ENCODE measurements at regions not wholly inside any gene's neighbourhood (a gene's known extent, or its start where the extent isn't known, plus 50 kb on each side); places are given as distances from the start of the nearest gene placed in this dataset.

- TF ChIP-seq CTCF (IDR thresholded peaks at IDR 0.05; ENCODE audit: low read depth, low read length) (no peak), POLR2A (IDR thresholded peaks at IDR 0.05; ENCODE audit: extremely low read depth, insufficient read length) (no peak), MYC (IDR thresholded peaks at IDR 0.05; ENCODE audit: low read depth, low read length) (no peak), MAX (IDR thresholded peaks at IDR 0.05; ENCODE audit: low read depth, low read length) (no peak)
These were observed 243.8 kb downstream of the ADGRD1 start for GRCh38 chr12:131197490-131197889.

All from NB4 (cell line).